OCI-LY3 (cell line): ENCODE measurements at regions not wholly inside any gene's neighbourhood (a gene's known extent, or its start where the extent isn't known, plus 50 kb on each side); places are given as distances from the start of the nearest gene placed in this dataset.
"Not testable (repeated sequence)": the region's sequence is repeated elsewhere in the genome, so short reads cannot be mapped to it uniquely, and the experiment has no call there.

Experiments used
- H2AFZ ChIP-seq: fragments of 200-600, 300-600 bp; shearing (Covaris generic); 2 replicates; pipeline ENCODE4 v1.6.0; 2014; ENCODE audit warnings: antibody characterized with exemption, low read depth, low read length
- H3K27ac ChIP-seq: fragments of 200-600, 300-600 bp; sonication (generic); 2 replicates; pipeline ENCODE4 v1.5.1; 2014; ENCODE audit warnings: mild to moderate bottlenecking, low read length, moderate library complexity, mixed read lengths
- H3K27me3 ChIP-seq: fragments of 200-600, 300-600 bp; sonication (generic); 2 replicates; pipeline ENCODE4 v1.6.1; 2014; ENCODE audit warnings: low read depth, low read length, mixed read lengths
- H3K36me3 ChIP-seq: fragments of 200-600, 300-600 bp; sonication (generic); replicated peaks from 2 replicates; pipeline ENCODE3; 2014; ENCODE audit warnings: low read depth, low read length, mixed read lengths
- H3K4me1 ChIP-seq: fragments of 300-600, 200-600 bp; sonication (generic); 2 replicates; pipeline ENCODE4 v1.6.1; 2014; ENCODE audit warnings: low read length, mixed read lengths
- H3K4me2 ChIP-seq: fragments of 200-600, 300-600 bp; sonication (generic); 2 replicates; pipeline ENCODE4 v1.6.1; 2014; ENCODE audit warnings: low read length, mixed read lengths
- H3K4me3 ChIP-seq: fragments of 300-600, 200-600 bp; sonication (generic); 2 replicates; pipeline ENCODE4 v1.5.1; 2014; ENCODE audit warnings: antibody characterized with exemption, mild to moderate bottlenecking, low read length, moderate library complexity
- H3K79me2 ChIP-seq: fragments of 300-600, 200-600 bp; shearing (Covaris generic); 2 replicates; pipeline ENCODE4 v1.6.1; 2014; ENCODE audit warnings: mild to moderate bottlenecking, low read length, mixed read lengths
- H3K9ac ChIP-seq: fragments of 300-600, 200-600 bp; shearing (Covaris generic); 2 replicates; pipeline ENCODE4 v1.6.0; 2014; ENCODE audit warnings: mild to moderate bottlenecking, low read length, moderate library complexity
- H3K9me3 ChIP-seq: fragments of 200-600, 300-600 bp; shearing (Covaris generic); 2 replicates; pipeline ENCODE4 v1.6.1; 2014; ENCODE audit warnings: low read length, mixed read lengths; ENCODE audit not compliant: insufficient read depth
- H4K20me1 ChIP-seq: fragments of 200-600, 300-600 bp; sonication (generic); 2 replicates; pipeline ENCODE4 v1.6.1; 2016; ENCODE audit warnings: low read length, mixed read lengths; ENCODE audit not compliant: insufficient read depth
- CTCF ChIP-seq: fragments of 200-600, 300-600 bp; sonication (generic); IDR thresholded peaks from 2 replicates; pipeline ENCODE4 v1.5.1; 2014; ENCODE audit warnings: antibody characterized with exemption, low read length, low read depth
- EZH2phosphoT487 ChIP-seq: fragments of 200-600 bp; shearing (Covaris generic); IDR thresholded peaks from 2 replicates; pipeline ENCODE4 v1.6.1; 2018; ENCODE audit warnings: antibody characterized with exemption, mixed run types, low read depth

- TF ChIP-seq EZH2phosphoT487 (no peak), CTCF (no peak)
- Histone ChIP-seq H3K27ac (no peak overlapping the region), H3K9ac (no peak overlapping the region), H3K27me3 (no peaks in the 10 kb centered on the region), H3K9me3 (no peaks in the 10 kb centered on the region), H3K36me3 (no peaks in the 10 kb centered on the region), H3K4me2 (no peak overlapping the region), H2AFZ (no peak overlapping the region), H3K4me1 (peaks cover 25% of the 10 kb centered on the region), H4K20me1 (no peaks in the 10 kb centered on the region), H3K4me3 (no peak overlapping the region), H3K79me2 (no peaks in the 10 kb centered on the region)
Observed at GRCh38 chr19:28575816-28576215, 637.1 kb downstream of the UQCRFS1 start.

- H3K27ac ChIP-seq, H3K79me2 ChIP-seq, H3K4me3 ChIP-seq, H3K9me3 ChIP-seq, H3K27me3 ChIP-seq, H4K20me1 ChIP-seq, H3K4me2 ChIP-seq, H2AFZ ChIP-seq, H3K9ac ChIP-seq, H3K36me3 ChIP-seq: not testable (repeated sequence)
- H3K4me1 ChIP-seq, result peaks cover 20% of the 10 kb centered on the region
Observed at GRCh38 chr19:28575312-28575711, 637.6 kb downstream of the UQCRFS1 start.

- TF ChIP-seq EZH2phosphoT487, result no peak
- no peak for TF ChIP-seq CTCF
- H3K27me3 ChIP-seq, result no peaks in the 10 kb centered on the region
- H3K9me3 ChIP-seq, result no peaks in the 10 kb centered on the region
- no peaks in the 10 kb centered on the region for H3K36me3 ChIP-seq
- no peak overlapping the region for H3K27ac ChIP-seq
- H3K4me2 ChIP-seq, result no peak overlapping the region
- no peak overlapping the region for H3K9ac ChIP-seq
- H3K79me2 ChIP-seq, result no peaks in the 10 kb centered on the region
- no peak overlapping the region for H3K4me3 ChIP-seq
- peaks cover 10% of the 10 kb centered on the region; the same call in 1 of the 2 replicates for H3K4me1 ChIP-seq
- H4K20me1 ChIP-seq, result no peaks in the 10 kb centered on the region
- no peak overlapping the region; the same call in 1 of the 2 replicates for H2AFZ ChIP-seq
Observed at GRCh38 chr19:28574212-28574611, 638.7 kb downstream of the UQCRFS1 start.

- TF ChIP-seq CTCF, result no peak
- no peak for TF ChIP-seq EZH2phosphoT487
- H3K9ac ChIP-seq, result no peak overlapping the region
- H3K9me3 ChIP-seq, result no peaks in the 10 kb centered on the region
- H3K4me3 ChIP-seq, result no peak overlapping the region
- no peaks in the 10 kb centered on the region for H3K79me2 ChIP-seq
- no peak overlapping the region for H3K4me2 ChIP-seq
- H4K20me1 ChIP-seq, result no peaks in the 10 kb centered on the region
- no peak overlapping the region for H2AFZ ChIP-seq
- H3K36me3 ChIP-seq, result no peaks in the 10 kb centered on the region
- no peak overlapping the region for H3K27ac ChIP-seq
- peaks cover 4% of the 10 kb centered on the region; the same call in 1 of the 2 replicates for H3K4me1 ChIP-seq
- no peaks in the 10 kb centered on the region for H3K27me3 ChIP-seq
Observed at GRCh38 chr19:28569132-28570131, 643.5 kb downstream of the UQCRFS1 start.
